ENCODE measurements at regions not wholly inside any gene's neighbourhood (a gene's known extent, or its start where the extent isn't known, plus 50 kb on each side); places are given as distances from the start of the nearest gene placed in this dataset.
A peak's percentile ranks its signal among the peaks of the same experiment; 100 is the strongest.

- no peak for DNase-seq (ENCODE audit: low read depth)
Observed at GRCh38 chr6:141675957-141676356, 456.8 kb upstream of the GJE1 start.

DNA sequence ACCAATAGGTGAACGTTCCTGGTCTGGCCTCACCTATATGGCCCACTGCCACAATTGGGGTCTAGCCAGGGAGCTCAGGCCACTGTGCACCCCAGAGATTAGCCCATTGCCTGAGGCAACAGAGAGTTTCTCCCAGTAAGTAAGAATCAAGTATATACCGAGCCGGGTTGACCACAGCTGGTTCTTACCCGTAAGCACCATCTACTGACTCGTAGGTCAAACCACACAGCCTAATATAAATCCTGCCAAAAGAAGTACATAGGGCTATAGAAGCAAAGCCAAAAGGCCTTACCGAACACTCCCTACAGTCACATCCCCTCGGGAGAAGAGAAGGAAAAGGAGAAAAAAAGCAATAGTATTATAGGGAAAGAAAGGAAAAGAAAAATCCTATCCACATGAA, 463.6 kb upstream of the GJE1 start:
- DNase-seq (ENCODE audit: low read depth), result no peak

DNA sequence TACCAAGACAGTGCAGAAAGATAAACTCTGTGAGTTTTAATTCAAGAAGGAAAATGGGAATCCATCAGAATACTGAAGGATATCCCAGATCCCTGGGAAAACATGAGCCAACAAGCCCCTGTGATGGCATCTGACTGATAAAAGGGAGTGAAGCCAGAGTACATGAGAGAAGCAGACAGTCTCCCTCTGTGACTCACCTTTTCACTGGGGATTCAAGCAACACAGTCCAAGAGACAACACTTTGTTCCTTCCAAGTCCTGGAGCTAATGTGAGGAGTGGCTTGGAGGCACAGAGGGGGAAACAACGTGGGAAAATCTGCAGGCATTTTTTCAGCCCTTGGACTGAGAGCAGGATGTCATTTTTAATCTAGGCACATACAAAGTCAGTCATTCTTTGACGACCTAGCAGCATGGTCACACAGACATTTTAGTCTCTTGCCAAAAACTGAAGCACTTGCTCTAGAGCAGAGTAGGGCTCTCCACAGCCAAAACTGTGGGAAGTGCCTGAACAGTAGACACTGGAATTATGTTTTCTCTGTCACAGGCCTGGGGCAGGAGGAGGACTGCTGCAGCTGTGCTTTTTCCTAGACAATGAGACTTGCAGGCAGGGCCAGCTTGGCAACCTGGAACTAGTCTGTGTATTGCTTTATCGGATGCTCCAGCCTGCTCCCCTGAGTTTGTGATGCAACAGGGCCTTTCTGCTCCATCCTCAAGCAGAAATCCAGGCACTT, 465.0 kb upstream of the GJE1 start:
- peak; percentile 12 for DNase-seq (ENCODE audit: low read depth)

DNA sequence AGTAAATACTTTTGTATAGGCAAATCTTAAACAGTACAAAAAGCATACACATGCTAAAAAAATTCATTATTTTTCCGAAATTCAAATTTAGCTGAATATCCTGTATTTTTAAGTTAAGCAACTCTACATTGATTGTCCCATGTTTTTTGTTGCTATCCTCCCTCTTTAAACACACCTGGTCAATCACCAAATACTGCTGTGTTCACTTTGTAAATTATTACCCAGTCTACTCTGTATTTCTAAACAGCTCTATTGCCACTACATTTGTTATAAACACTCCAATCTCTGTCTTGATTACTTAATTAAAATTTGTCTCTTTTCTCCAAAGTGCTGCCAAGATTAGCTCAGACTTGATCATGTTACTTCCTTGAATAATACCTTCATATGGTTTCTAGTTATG, 466.5 kb upstream of the GJE1 start:
- DNase-seq (ENCODE audit: low read depth), result no peak

DNA sequence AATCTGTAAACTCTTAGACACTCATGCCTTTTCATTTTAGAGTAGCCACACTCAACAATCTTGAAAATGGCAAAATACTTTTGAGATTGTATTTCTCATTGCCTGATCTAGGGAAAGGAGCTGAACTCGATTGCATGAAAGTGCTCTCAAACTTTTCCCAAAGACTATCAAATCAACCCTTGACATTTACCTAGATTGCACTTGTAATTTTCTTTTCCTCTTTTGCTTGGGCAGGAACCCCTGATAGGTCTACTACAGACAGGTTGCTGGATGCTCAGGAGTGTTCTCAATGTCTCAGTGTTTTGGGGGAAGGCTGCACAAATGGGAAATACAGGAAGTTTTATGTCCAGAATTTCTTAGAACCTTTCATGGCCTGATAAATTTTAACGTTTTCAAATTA, 468.0 kb upstream of the GJE1 start:
- no peak for DNase-seq (ENCODE audit: low read depth)

- DNase-seq (ENCODE audit: low read depth), result no peak
Observed at GRCh38 chr6:141659582-141659981, 473.1 kb upstream of the GJE1 start.

DNA sequence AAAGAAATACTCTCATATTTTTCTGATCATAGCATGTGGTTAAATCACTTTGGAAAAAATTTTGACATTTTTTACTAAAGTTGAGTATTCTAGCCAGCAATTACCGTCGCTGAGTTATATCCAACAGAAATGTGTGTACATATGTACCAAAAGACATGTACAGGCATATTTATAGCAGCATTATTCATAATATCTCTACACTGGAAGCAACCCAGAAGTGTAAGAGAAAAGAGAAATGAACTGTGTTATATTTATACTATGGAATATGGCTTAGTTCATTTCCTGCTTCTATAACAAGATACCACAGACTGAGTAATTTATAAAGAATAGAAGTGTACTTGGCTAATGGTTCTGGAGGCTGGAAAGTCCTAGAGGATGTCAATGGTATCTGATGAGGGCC, 474.0 kb upstream of the GJE1 start:
- DNase-seq (ENCODE audit: low read depth), result no peak

- DNase-seq (ENCODE audit: low read depth), result no peak
Observed at GRCh38 chr6:141657812-141658211, 474.9 kb upstream of the GJE1 start.

DNA sequence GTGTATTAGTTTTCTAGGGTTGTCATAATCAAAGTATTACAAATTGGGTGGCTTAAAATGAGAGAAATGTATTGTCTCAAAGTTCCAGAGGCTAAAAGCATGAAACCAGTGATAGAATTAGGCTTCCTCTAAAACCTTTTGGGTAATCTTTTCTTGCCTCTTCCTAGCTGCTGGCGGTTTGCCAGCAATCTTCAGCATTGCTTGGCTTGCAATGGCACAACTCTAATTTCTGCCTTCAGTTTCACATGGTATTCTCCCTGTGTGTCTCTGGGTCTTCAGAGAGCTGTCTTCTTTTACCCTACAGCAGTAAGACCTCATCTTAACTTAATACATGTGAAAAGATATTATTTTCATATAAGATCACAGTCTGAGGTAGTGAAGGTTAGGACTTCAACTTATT, 479.1 kb upstream of the GJE1 start:
- DNase-seq (ENCODE audit: low read depth), result no peak

- DNase-seq (ENCODE audit: low read depth), result no peak
Observed at GRCh38 chr6:141641951-141642350, 490.8 kb upstream of the GJE1 start.

- DNase-seq (ENCODE audit: low read depth), result no peak
Observed at GRCh38 chr6:141641406-141641805, 491.3 kb upstream of the GJE1 start.

DNA sequence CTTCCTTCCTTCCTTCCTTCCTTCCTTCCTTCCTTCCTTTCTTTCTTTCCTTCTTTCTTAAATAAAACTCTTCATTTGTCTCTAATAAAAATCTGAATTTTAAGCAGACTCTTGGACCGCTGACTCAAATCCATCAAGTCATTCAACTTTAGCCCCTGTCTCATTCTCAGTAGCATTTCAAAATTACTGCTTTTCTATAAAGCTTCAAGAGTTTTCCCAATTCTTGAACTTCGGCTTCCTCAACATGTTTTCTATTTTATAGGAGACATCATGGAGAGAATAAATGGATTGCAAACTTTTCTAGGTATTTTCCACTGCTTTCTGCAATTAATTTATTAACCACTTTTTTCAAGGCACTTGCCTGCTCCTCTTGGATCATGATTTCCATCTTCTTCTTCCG, 497.1 kb upstream of the GJE1 start:
- no peak for DNase-seq (ENCODE audit: low read depth)

DNA sequence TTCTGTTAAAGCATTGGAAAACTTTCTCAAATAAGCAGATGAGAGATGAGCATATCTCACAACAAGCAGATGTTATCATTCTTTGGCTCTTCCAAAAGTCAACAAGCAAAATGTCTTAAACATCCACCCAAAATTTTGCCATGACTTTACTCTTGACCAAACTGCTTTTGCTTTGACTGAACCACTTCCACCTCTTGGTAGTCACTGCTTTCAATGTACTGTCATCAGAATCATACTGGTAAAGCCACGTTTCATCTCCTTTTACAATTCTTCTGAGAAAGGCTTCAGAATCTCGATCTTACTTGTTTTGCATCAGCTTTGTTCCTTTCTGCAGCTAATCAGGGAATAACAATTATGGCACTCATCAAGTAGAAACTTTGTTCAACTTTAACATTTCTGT, 498.5 kb upstream of the GJE1 start:
- no peak for DNase-seq (ENCODE audit: low read depth)

DNA sequence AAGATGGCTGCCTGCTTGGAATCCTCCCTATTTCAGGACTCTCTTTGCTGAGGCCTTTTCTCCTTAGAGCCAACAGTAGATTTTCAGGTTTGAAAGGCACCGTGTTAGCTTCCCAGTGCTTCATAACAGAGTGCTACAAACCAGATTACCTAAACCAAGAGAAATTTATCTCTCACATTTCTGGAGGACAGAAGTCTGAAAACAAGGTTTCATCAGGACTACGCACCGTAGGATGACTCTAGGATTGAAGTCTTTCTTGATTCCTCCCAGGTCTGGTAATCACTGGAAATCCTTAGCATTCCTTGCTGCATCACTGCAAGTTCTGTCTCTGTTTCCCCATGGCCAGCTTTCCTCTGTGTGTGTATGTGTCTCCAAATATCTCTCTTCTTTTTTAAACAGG, 508.4 kb upstream of the GJE1 start:
- no peak for DNase-seq (ENCODE audit: low read depth)

- no peak for DNase-seq (ENCODE audit: low read depth)
Observed at GRCh38 chr6:141618180-141618581, 514.5 kb upstream of the GJE1 start.

DNA sequence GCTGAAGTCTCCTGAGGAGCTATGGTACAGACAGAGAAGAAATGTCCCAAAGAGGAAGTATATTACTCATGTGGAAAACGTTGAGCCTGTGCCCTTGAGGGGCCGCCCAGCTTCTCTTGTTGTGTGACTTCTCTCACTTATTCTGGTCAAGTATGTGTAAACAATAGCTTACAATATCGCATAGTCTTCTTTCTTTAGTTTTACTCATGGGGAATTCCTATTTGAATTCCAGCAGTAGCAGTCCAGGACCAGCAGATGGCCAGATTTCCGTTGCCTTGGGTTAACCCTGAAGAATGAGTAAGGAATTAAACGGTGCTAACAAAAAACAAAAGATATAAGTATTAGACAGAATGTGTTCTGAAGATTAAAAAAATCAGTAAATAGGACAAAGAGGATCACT, 522.0 kb upstream of the GJE1 start:
- no peak for DNase-seq (ENCODE audit: low read depth)

DNA sequence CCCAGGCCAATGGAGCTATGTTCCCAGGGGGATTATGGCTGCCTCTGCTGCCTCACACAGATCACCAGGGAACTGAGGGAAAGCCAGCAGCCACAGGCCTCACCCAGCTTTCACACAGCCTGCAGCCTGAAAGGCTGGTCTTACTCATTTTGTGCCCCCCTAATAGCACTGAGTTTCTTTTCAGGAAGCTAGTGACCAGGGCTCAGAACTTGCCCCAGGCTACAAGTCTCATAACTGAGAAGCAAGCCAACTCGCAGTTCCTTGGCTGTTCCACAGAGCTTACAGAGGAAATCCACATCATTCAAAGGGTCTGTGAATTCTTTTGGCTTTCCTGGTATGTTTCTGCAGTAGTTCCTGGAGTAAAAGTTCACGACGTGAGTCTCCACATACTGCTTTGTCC, 524.8 kb upstream of the GJE1 start:
- no peak for DNase-seq (ENCODE audit: low read depth)

DNA sequence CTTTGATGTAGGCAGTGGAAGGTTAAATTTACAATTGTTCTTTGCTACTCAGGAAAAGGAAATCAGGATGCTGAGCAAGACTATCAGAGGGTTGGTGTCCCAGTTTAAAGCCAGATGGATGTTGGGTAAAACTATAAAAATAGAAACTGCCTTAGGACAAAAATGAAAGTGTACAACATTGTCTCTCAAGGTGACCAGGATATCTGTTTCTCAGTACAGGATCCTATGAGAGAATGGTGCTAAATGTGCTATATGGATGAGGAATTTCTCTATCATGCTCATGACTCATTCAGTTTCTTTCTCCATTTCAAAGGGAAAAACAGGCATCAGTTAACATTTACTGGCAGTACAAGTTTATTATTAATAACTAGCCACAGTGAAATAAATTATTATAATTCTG, 534.2 kb upstream of the GJE1 start:
- no peak for DNase-seq (ENCODE audit: low read depth)

- no peak for DNase-seq (ENCODE audit: low read depth)
Observed at GRCh38 chr6:141594874-141595273, 537.9 kb upstream of the GJE1 start.

DNA sequence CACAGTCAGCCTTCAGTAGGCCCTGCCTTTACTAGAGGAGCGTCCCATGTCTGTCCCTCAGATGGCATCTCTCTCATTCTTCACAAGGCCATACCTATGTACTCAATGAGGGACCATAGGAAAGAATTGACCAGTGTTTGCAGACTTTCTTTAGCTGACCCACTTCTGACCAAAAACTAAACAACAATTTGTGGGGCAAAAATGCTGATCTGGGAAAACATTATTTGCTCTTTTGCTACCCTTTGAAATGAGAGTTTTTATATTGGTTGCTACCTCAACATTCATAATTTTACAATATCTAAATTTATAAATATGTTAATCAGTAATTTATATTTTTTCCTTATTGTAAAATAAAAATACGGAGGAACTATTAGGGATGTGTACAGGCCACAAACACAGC, 539.4 kb upstream of the GJE1 start:
- no peak for DNase-seq (ENCODE audit: low read depth)

DNA sequence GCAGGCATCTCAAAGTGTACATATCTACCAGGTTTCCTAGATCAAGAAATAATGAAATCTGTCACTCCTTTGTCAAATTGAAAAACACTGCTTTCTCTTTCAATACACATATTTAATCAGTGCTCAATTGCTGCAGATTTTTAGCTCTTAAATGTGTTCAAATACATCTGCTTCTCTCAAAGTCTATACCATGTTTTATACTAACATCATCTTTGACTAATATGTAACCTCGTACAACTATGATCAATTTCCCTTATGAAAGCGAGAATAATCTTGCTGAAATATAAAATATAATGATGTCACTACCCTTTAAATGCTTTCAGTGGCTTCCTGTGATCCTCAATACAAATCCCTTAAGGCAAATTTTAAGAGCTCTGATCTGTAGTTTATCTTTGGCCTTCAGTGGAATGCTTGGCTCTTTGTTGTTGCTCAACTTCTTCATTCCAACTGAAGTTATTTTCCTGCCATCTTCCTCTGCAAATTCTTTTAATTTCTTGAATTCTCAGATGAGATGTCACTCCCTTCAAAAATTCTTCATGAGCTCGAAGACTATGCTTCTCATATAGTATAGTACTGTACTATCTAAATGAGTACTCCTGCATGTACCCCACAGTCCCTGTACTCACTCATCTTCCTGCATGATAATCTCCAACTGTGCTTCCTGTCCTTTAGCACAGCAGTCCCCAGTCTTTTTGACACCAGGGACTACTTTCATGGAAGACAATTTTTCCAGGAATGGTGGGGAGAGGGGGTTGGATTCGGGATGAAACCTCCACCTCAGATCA, 545.1 kb upstream of the GJE1 start:
- peak; percentile 80 for DNase-seq (ENCODE audit: low read depth)

DNA sequence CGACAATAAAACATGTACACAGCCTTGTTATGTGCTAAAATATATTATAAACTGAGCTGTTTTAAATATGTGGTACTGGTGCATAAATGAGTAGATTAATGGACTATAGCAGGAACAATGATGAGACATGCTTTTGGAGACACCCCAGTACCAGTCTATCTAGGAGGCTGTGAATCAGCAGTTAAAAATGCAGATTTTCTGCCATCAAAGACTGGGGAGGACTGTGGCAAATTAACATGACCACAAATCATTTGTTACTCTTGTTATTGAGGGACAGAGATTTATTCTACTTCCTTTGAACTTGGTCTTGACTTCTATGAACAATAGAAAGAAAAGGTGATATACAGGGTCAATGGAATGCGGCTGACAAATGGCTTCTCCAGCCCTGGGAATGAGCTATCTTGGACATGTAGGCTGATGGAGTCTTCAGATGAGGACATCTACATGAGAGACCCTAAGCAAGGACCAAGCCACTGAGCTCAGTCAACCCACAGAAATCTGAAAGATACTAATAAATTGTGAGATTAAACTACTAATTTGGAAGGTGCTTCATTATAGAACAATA, 551.7 kb upstream of the GJE1 start:
- DNase-seq (ENCODE audit: low read depth), result peak; percentile 61

GRCh38 chr6:141580131-141580530, 552.6 kb upstream of the GJE1 start:
- no peak for DNase-seq (ENCODE audit: low read depth)

GRCh38 chr6:141576751-141577150, 556.0 kb upstream of the GJE1 start:
- no peak for DNase-seq (ENCODE audit: low read depth)
